WERI-Rb-1 (cell line): ENCODE measurements at regions not wholly inside any gene's neighbourhood (a gene's known extent, or its start where the extent isn't known, plus 50 kb on each side); places are given as distances from the start of the nearest gene placed in this dataset.

Experiments used
- DNase-seq: peaks from one replicate; pipeline ENCODE4 v3.0.0-alpha.2; 2020
- H3K27ac ChIP-seq: fragments of 250-450 bp; sonication (Bioruptor Pico); 2 replicates; pipeline ENCODE4 v1.5.1; 2020; ENCODE audit warnings: mild to moderate bottlenecking, moderate library complexity
- H3K27me3 ChIP-seq: fragments of 250-450 bp; sonication (Bioruptor Pico); 2 replicates; pipeline ENCODE4 v1.5.1; 2021; ENCODE audit warnings: mild to moderate bottlenecking, low read depth, moderate library complexity; ENCODE audit not compliant: insufficient read depth, severe bottlenecking
- H3K36me3 ChIP-seq: fragments of 250-450 bp; sonication (Bioruptor Pico); 2 replicates; pipeline ENCODE4 v1.5.1; 2020; ENCODE audit warnings: mild to moderate bottlenecking, moderate library complexity
- H3K4me3 ChIP-seq: 2 replicates; pipeline ENCODE4 v1.5.1; 2011; ENCODE audit warnings: low read depth, mild to moderate bottlenecking, control low read depth, low read length
- H3K9me3 ChIP-seq: fragments of 250-450 bp; sonication (Bioruptor Pico); 2 replicates; pipeline ENCODE4 v1.5.1; 2021; ENCODE audit warnings: mild to moderate bottlenecking, moderate library complexity; ENCODE audit not compliant: severe bottlenecking
- CTCF ChIP-seq: IDR thresholded peaks from 2 replicates; pipeline ENCODE4 v1.5.1; 2011; ENCODE audit warnings: low read depth, mild to moderate bottlenecking, control low read depth, inconsistent platforms, low read length

GRCh38 chr6:19349429-19349828 is 487.7 kb upstream of the ID4 start:
- H3K36me3 ChIP-seq, result no peaks in the 10 kb centered on the region
- H3K9me3 ChIP-seq, result no peaks in the 10 kb centered on the region
- H3K4me3 ChIP-seq, result no peak overlapping the region
- no peak overlapping the region for H3K27ac ChIP-seq
- no peak for TF ChIP-seq CTCF
- DNase-seq, result no peak
- no peaks in the 10 kb centered on the region for H3K27me3 ChIP-seq

GRCh38 chr6:19354181-19354580 is 483.0 kb upstream of the ID4 start:
- Histone ChIP-seq H3K36me3 (no peaks in the 10 kb centered on the region), H3K27ac (no peak overlapping the region), H3K4me3 (no peak overlapping the region), H3K9me3 (no peaks in the 10 kb centered on the region), H3K27me3 (no peaks in the 10 kb centered on the region)
- TF ChIP-seq CTCF, result no peak
- no peak for DNase-seq

- Histone ChIP-seq H3K36me3 (no peaks in the 10 kb centered on the region), H3K27ac (no peak overlapping the region), H3K9me3 (no peaks in the 10 kb centered on the region), H3K4me3 (no peak overlapping the region), H3K27me3 (no peaks in the 10 kb centered on the region)
- no peak for DNase-seq
- no peak for TF ChIP-seq CTCF
Measured at GRCh38 chr6:19356692-19357091, 480.5 kb upstream of the ID4 start.

GRCh38 chr6:19362396-19362795 is 474.8 kb upstream of the ID4 start:
- H3K4me3 ChIP-seq, result no peak overlapping the region
- H3K9me3 ChIP-seq, result peaks cover 2% of the 10 kb centered on the region
- no peak overlapping the region for H3K27ac ChIP-seq
- H3K27me3 ChIP-seq, result no peaks in the 10 kb centered on the region
- no peaks in the 10 kb centered on the region for H3K36me3 ChIP-seq
- no peak for DNase-seq
- TF ChIP-seq CTCF, result no peak

GRCh38 chr6:19368511-19368910 is 468.7 kb upstream of the ID4 start:
- peaks cover 2% of the 10 kb centered on the region for H3K9me3 ChIP-seq
- no peak overlapping the region for H3K27ac ChIP-seq
- TF ChIP-seq CTCF, result no peak
- H3K27me3 ChIP-seq, result no peaks in the 10 kb centered on the region
- H3K4me3 ChIP-seq, result no peak overlapping the region
- H3K36me3 ChIP-seq, result no peaks in the 10 kb centered on the region
- DNase-seq, result no peak

- no peak overlapping the region for H3K4me3 ChIP-seq
- TF ChIP-seq CTCF, result no peak
- peaks cover 2% of the 10 kb centered on the region for H3K9me3 ChIP-seq
- H3K27me3 ChIP-seq, result no peaks in the 10 kb centered on the region
- H3K27ac ChIP-seq, result no peak overlapping the region
- no peaks in the 10 kb centered on the region for H3K36me3 ChIP-seq
- DNase-seq, result no peak
Measured at GRCh38 chr6:19369785-19370184, 467.4 kb upstream of the ID4 start.
